ENCODE measurements at regions not wholly inside any gene's neighbourhood (a gene's known extent, or its start where the extent isn't known, plus 50 kb on each side); places are given as distances from the start of the nearest gene placed in this dataset.

DNA sequence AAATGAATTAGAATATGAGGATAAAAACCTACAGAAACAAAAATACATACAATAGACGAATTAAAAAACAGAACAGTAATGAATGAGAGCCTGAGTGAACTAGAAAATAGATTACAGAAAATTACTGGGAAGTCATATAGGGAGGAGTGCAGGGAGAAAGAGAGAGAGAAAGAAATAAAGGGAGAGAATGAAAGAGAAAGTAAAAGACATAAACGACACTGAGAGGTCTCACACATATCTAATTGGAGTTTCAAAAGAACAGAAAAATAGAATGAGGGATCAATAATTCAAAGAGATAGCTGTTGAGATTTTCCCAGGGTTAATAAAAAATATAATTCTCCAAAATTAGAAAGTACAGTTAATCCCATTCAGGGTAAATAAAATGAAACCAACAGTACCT lies 156.4 kb upstream of the FTMT start:
- TF ChIP-seq, protein P1, sequence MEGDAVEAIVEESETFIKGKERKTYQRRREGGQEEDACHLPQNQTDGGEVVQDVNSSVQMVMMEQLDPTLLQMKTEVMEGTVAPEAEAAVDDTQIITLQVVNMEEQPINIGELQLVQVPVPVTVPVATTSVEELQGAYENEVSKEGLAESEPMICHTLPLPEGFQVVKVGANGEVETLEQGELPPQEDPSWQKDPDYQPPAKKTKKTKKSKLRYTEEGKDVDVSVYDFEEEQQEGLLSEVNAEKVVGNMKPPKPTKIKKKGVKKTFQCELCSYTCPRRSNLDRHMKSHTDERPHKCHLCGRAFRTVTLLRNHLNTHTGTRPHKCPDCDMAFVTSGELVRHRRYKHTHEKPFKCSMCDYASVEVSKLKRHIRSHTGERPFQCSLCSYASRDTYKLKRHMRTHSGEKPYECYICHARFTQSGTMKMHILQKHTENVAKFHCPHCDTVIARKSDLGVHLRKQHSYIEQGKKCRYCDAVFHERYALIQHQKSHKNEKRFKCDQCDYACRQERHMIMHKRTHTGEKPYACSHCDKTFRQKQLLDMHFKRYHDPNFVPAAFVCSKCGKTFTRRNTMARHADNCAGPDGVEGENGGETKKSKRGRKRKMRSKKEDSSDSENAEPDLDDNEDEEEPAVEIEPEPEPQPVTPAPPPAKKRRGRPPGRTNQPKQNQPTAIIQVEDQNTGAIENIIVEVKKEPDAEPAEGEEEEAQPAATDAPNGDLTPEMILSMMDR (IDR thresholded peaks at IDR 0.05): no peak
- no peak for TF ChIP-seq ZFX (IDR thresholded peaks at IDR 0.05; ENCODE audit: borderline replicate concordance)

All from 22Rv1 (cell line).